ENCODE measurements at regions not wholly inside any gene's neighbourhood (a gene's known extent, or its start where the extent isn't known, plus 50 kb on each side); places are given as distances from the start of the nearest gene placed in this dataset.

GRCh38 chr7:84675633-84676034 lies 481.0 kb upstream of the SEMA3A start:
- H3K4me1 Mint-ChIP-seq = peaks cover 4% of the 10 kb centered on the region
- no peak overlapping the region for H3K4me3 Mint-ChIP-seq
- TF ChIP-seq CTCF (IDR thresholded peaks at IDR 0.05; ENCODE audit: unreplicated experiment in 3 of 3) = no peak
- H3K27me3 Mint-ChIP-seq (ENCODE audit: low read depth) = no peaks in the 10 kb centered on the region
- H3K9me3 Mint-ChIP-seq = no peaks in the 10 kb centered on the region
- no peaks in the 10 kb centered on the region for H3K36me3 Mint-ChIP-seq (ENCODE audit: low read depth)
- H3K27ac Mint-ChIP-seq = no peak overlapping the region

GRCh38 chr7:84674236-84674913 lies 479.8 kb upstream of the SEMA3A start:
- Mint-ChIP-seq H3K4me1 (peaks cover 4% of the 10 kb centered on the region), H3K9me3 (no peaks in the 10 kb centered on the region), H3K4me3 (no peak overlapping the region), H3K36me3 (ENCODE audit: low read depth) (no peaks in the 10 kb centered on the region), H3K27ac (no peak overlapping the region), H3K27me3 (ENCODE audit: low read depth) (no peaks in the 10 kb centered on the region)
- TF ChIP-seq CTCF (IDR thresholded peaks at IDR 0.05; ENCODE audit: unreplicated experiment in 3 of 3) = no peak

- no peaks in the 10 kb centered on the region for H3K27me3 Mint-ChIP-seq (ENCODE audit: low read depth)
- H3K9me3 Mint-ChIP-seq = no peaks in the 10 kb centered on the region
- no peak for TF ChIP-seq CTCF (IDR thresholded peaks at IDR 0.05; ENCODE audit: unreplicated experiment in 3 of 3)
- H3K4me1 Mint-ChIP-seq = peaks cover 14% of the 10 kb centered on the region
- no peak overlapping the region for H3K27ac Mint-ChIP-seq
- H3K36me3 Mint-ChIP-seq (ENCODE audit: low read depth) = no peaks in the 10 kb centered on the region
- H3K4me3 Mint-ChIP-seq = no peak overlapping the region
Observed at GRCh38 chr7:84669177-84669732, 474.7 kb upstream of the SEMA3A start.

- Mint-ChIP-seq H3K9me3 (no peaks in the 10 kb centered on the region), H3K27ac (no peak overlapping the region), H3K27me3 (ENCODE audit: low read depth) (no peaks in the 10 kb centered on the region), H3K36me3 (ENCODE audit: low read depth) (no peaks in the 10 kb centered on the region), H3K4me3 (no peak overlapping the region), H3K4me1 (peaks cover 14% of the 10 kb centered on the region)
- no peak for TF ChIP-seq CTCF (IDR thresholded peaks at IDR 0.05; ENCODE audit: unreplicated experiment in 3 of 3)
Observed at GRCh38 chr7:84668116-84668515, 473.5 kb upstream of the SEMA3A start.

- Mint-ChIP-seq H3K27ac (no peak overlapping the region), H3K36me3 (ENCODE audit: low read depth) (no peaks in the 10 kb centered on the region), H3K9me3 (no peaks in the 10 kb centered on the region), H3K4me3 (no peak overlapping the region), H3K4me1 (peaks cover 10% of the 10 kb centered on the region), H3K27me3 (ENCODE audit: low read depth) (no peaks in the 10 kb centered on the region)
- TF ChIP-seq CTCF (IDR thresholded peaks at IDR 0.05; ENCODE audit: unreplicated experiment in 3 of 3) = no peak
Observed at GRCh38 chr7:84666651-84667050, 472.1 kb upstream of the SEMA3A start.

- no peaks in the 10 kb centered on the region for H3K36me3 Mint-ChIP-seq (ENCODE audit: low read depth)
- TF ChIP-seq CTCF (IDR thresholded peaks at IDR 0.05; ENCODE audit: unreplicated experiment in 3 of 3) = no peak
Observed at GRCh38 chr7:84665339-84665738, 470.8 kb upstream of the SEMA3A start.

More at GRCh38 chr7:84665339-84665738, 470.8 kb upstream of the SEMA3A start:
- Mint-ChIP-seq H3K4me3 (no peak overlapping the region), H3K9me3 (no peaks in the 10 kb centered on the region), H3K4me1 (peaks cover 10% of the 10 kb centered on the region), H3K27ac (no peak overlapping the region), H3K27me3 (ENCODE audit: low read depth) (no peaks in the 10 kb centered on the region)

Measured in nephron (organoid).